H1 (cell line): ENCODE measurements at regions not wholly inside any gene's neighbourhood (a gene's known extent, or its start where the extent isn't known, plus 50 kb on each side); places are given as distances from the start of the nearest gene placed in this dataset.

ENCODE experiments used
- ATF3 ChIP-seq: IDR thresholded peaks from 2 replicates; pipeline ENCODE4 v1.6.1; 2011; ENCODE audit warnings: low read depth, mild to moderate bottlenecking, low read length; ENCODE audit not compliant: insufficient read depth
- CTCF ChIP-seq, 3 experiments: IDR thresholded peaks; 1 replicate in 2 of 3; 2 replicates in 1 of 3; pipeline versions ENCODE4 v1.5.1 to v1.6.1; 2011; ENCODE audit warnings: low read length in 3 of 3, mild to moderate bottlenecking in 3 of 3, inconsistent platforms in 2 of 3, low read depth in 1 of 3, moderate library complexity in 1 of 3; ENCODE audit not compliant: insufficient read depth in 1 of 3; ENCODE audit errors: control extremely low read depth in 1 of 3
- EGR1 ChIP-seq: IDR thresholded peaks from 2 replicates; pipeline ENCODE4 v1.6.1; 2011; ENCODE audit warnings: low read depth, low read length, borderline replicate concordance
- MAFK ChIP-seq: IDR thresholded peaks from 2 replicates; pipeline ENCODE4 v1.6.1; 2012; ENCODE audit warnings: low read depth, mild to moderate bottlenecking, improper control_type of control experiment, low read length
- POLR2A ChIP-seq, 2 experiments: IDR thresholded peaks; 1 replicate in 1 of 2; 2 replicates in 1 of 2; pipeline ENCODE4 v1.6.1; 2011; ENCODE audit warnings: low read depth in 2 of 2, low read length in 2 of 2, mild to moderate bottlenecking in 2 of 2; ENCODE audit errors: control extremely low read depth in 1 of 2
- TBP ChIP-seq: IDR thresholded peaks from 2 replicates; pipeline ENCODE4 v1.6.1; 2011; ENCODE audit warnings: low read depth, low read length, improper control_type of control experiment
- YY1 ChIP-seq: IDR thresholded peaks from 2 replicates; pipeline ENCODE4 v1.6.1; 2011; ENCODE audit warnings: low read depth, mild to moderate bottlenecking, low read length

- no peak for TF ChIP-seq YY1
- TF ChIP-seq CTCF (IDR thresholded peaks at IDR 0.05; ENCODE audit: control extremely low read depth in 1 of 3, insufficient read depth in 1 of 3, low read depth in 1 of 3, low read length in 3 of 3): no peak
- no peak for TF ChIP-seq ATF3
- TF ChIP-seq POLR2A (IDR thresholded peaks at IDR 0.05; ENCODE audit: control extremely low read depth in 1 of 2, low read depth in 2 of 2, low read length in 2 of 2): no peak
- TF ChIP-seq EGR1: no peak
- TF ChIP-seq TBP: no peak
- TF ChIP-seq MAFK: no peak
These were observed 313.6 kb upstream of the PODXL start for GRCh38 chr7:131869986-131870385.
